GM18870 (cell line): ENCODE measurements at regions not wholly inside any gene's neighbourhood (a gene's known extent, or its start where the extent isn't known, plus 50 kb on each side); places are given as distances from the start of the nearest gene placed in this dataset.

Experiments
- ATAC-seq: cut with Tn5 transposase; IDR thresholded peaks from one replicate; pipeline ENCODE4 v1.9.1; 2021; ENCODE audit warnings: moderate library complexity; ENCODE audit not compliant: unreplicated experiment

- peak; percentile 80 for ATAC-seq
These were observed 103.0 kb upstream of the TBL1XR1 start for GRCh38 chr3:177300039-177300833.

GRCh38 chr3:177300842-177301241, 103.6 kb upstream of the TBL1XR1 start:
- no peak for ATAC-seq

- ATAC-seq = no peak
These were observed 109.0 kb upstream of the TBL1XR1 start for GRCh38 chr3:177306252-177306651.

GRCh38 chr3:177307391-177307790, 110.1 kb upstream of the TBL1XR1 start:
- no peak for ATAC-seq

- no peak for ATAC-seq
These were observed 110.5 kb upstream of the TBL1XR1 start for GRCh38 chr3:177307826-177308225.

GRCh38 chr3:177308286-177308685, 111.0 kb upstream of the TBL1XR1 start:
- no peak for ATAC-seq

DNA sequence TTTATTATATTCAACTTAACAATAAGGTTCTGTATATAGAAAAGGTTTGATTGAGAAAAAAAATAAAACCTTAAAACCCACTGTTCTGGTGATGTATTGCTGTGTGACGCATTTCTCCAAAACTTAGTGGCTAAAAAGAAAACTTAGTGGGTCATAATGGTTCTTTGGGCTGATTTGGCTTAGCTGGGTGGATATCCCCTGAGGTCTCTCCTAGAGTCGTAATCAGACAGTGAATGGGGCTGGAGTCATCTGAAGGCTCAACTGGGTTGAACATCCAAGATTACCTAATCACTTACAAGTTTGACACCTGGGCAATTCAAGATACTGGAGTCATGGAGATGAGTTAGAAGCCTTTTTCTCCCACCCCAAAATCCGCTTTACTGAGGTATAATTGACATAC, 111.6 kb upstream of the TBL1XR1 start:
- ATAC-seq = no peak

DNA sequence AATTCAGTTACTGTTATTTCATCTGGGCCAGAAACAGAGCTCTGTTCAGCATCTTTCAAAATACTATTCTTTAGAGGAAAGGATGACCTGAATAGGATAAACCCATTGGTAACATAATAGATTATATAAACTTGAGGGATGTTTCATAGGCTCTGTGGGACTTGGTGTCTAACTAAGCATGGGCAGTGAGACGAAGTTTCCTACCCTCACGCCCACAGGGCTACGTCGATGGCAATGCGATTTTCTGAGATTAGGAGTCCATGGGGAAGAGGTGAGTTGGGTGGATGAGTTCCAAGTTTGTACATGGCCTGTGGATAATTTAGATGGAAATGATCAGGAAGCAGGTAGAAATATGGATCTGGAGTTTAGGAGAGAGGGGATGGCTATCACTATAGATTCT, 115.2 kb upstream of the TBL1XR1 start:
- ATAC-seq = no peak

- peak; percentile 82 for ATAC-seq
These were observed 117.6 kb upstream of the TBL1XR1 start for GRCh38 chr3:177314897-177315296.

DNA sequence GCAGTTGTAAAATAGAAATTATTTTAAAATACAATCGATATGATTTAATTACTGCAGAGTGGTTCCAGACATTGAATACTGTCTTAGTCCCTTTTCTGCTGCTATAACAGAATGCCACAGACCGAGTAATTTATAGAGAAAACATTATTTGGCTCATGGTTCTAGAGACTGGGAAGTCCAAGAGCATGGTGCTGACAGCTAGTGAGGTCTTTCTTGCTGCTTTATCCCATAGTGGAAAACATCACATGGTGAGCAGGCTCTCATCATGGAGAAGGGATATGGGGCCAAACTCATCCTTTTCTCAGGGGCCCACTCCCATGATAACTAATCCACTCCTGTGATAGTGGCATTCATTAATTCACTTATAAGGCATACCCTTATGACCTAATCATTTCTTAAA, 120.0 kb upstream of the TBL1XR1 start:
- ATAC-seq = no peak

DNA sequence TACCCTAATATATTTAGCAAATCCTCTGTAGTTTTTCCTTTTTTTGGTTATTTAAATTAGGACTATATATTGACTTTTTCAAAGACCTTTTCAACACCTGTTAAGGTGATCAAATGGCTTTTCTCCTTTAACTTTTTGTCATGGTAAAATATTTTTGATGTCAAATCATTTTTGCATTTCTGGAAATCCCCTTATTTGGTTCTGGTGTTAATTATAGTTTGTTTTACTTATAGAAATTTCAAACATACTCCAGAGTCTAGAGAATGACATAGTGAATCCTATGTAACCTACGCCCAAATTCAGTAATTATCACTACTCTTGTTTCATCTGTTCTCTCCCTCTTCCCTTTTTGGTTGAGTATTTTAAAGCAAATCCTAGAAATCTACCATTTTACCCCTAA, 121.3 kb upstream of the TBL1XR1 start:
- ATAC-seq = no peak

DNA sequence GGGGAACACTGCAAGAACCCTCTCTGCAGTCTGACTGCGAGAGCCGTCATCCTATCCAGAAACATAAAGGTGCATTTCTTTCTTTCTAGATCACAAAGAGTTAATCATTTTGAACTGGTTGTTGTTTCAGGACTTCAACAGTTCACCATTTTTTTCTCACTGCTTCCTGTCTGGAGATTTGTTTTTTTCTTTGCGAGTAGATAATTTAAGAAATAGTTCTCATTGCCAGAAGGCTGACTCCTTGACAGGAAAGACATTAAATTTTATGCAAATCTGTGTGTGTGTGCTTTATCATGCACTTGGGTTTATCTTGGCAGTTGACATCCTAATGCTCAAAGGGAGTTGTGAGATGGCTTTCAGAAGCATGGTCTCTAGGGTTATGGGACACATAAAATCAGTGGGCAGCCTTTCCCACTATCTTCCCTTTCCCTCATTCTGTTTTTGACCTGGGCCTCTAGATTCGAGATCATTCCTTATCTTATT, 123.5 kb upstream of the TBL1XR1 start:
- ATAC-seq = peak; percentile 58

DNA sequence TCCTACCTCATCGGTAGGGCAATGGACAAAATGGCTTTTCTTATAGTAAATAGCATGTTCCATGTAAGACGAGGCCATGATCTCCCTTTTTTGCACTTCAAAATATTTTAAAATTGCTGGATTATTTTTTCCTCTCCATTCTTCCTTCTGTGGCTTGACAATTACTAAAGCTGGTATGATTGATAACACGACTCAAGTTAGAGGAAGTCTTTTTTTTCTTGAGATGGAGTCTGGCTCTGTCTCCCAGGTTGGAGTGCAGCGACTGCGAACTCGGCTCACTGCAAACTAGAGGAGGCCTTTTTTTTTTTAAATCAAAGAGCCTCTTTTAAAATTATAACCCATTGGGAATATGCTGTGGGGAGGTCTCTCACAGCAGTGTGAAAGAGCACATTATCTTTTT, 124.5 kb upstream of the TBL1XR1 start:
- ATAC-seq = no peak

- ATAC-seq = no peak
These were observed 125.6 kb upstream of the TBL1XR1 start for GRCh38 chr3:177322881-177323280.

- ATAC-seq = no peak
These were observed 132.6 kb upstream of the TBL1XR1 start for GRCh38 chr3:177329854-177330253.

DNA sequence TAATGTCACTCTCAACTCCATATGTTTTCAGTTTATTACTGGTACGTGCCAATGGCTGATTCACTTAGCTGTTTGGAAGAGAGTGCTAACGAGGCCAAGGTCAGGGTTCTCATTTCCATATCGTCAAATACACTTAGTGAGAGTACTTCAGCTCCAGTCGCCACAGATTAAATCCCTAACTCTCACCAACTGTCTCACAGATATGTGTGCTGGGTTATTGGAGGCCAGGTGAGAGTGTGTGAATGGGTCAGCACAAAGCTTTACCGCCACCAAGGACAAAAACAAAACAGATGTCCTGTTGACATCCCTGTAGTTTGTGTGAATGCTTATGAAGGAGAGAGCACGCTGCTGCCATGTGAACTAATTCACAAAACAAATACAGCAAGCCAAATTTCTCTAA, 133.5 kb upstream of the TBL1XR1 start:
- no peak for ATAC-seq

GRCh38 chr3:177331203-177331835, 134.0 kb upstream of the TBL1XR1 start:
- ATAC-seq = no peak

GRCh38 chr3:177332955-177333354, 135.7 kb upstream of the TBL1XR1 start:
- no peak for ATAC-seq

- no peak for ATAC-seq
These were observed 136.5 kb upstream of the TBL1XR1 start for GRCh38 chr3:177333533-177334520.

GRCh38 chr3:177334803-177335202, 137.5 kb upstream of the TBL1XR1 start:
- no peak for ATAC-seq

GRCh38 chr3:177335728-177336127, 138.4 kb upstream of the TBL1XR1 start:
- no peak for ATAC-seq
